Neural progenitor cell (in vitro differentiated cells): ENCODE measurements at regions not wholly inside any gene's neighbourhood (a gene's known extent, or its start where the extent isn't known, plus 50 kb on each side); places are given as distances from the start of the nearest gene placed in this dataset.
"Not testable (repeated sequence)": the region's sequence is repeated elsewhere in the genome, so short reads cannot be mapped to it uniquely, and the experiment has no call there.

Experiments used
- CTCF ChIP-seq: fragments of 200-600 bp; sonication (generic); IDR thresholded peaks from 2 replicates; pipeline ENCODE4 v1.5.1; 2017; ENCODE audit warnings: antibody characterized with exemption, mild to moderate bottlenecking
- EZH2 ChIP-seq: fragments of 200-600 bp; sonication (generic); IDR thresholded peaks from 2 replicates; pipeline ENCODE4 v1.6.1; 2017; ENCODE audit warnings: antibody characterized with exemption, mild to moderate bottlenecking, moderate library complexity
- EZH2phosphoT487 ChIP-seq: fragments of 200-600 bp; sonication (generic); IDR thresholded peaks from 2 replicates; pipeline ENCODE4 v1.6.1; 2017; ENCODE audit warnings: antibody characterized with exemption

- TF ChIP-seq CTCF, EZH2, EZH2phosphoT487: not testable (repeated sequence)
These were observed 287.4 kb upstream of the ERCC4 start for GRCh38 chr16:13632504-13632903.
